ENCODE measurements at regions not wholly inside any gene's neighbourhood (a gene's known extent, or its start where the extent isn't known, plus 50 kb on each side); places are given as distances from the start of the nearest gene placed in this dataset.

GRCh38 chr6:106740287-106740686 is 110.9 kb downstream of the QRSL1 start:
- TF ChIP-seq POLR2A (IDR thresholded peaks at IDR 0.05): no peak
- TF ChIP-seq CTCF (IDR thresholded peaks at IDR 0.05): no peak

Measured in esophagus squamous epithelium (tissue), 4 donors.